NT2/D1 (cell line): ENCODE measurements at regions not wholly inside any gene's neighbourhood (a gene's known extent, or its start where the extent isn't known, plus 50 kb on each side); places are given as distances from the start of the nearest gene placed in this dataset.

Source experiments
- DNase-seq: peaks from one replicate; pipeline ENCODE4 v3.0.0-alpha.2; 2011; ENCODE audit warnings: low read depth, low spot score
- H3K27me3 ChIP-seq: 2 replicates; pipeline ENCODE4 v1.6.0; 2011; ENCODE audit warnings: mild to moderate bottlenecking; ENCODE audit not compliant: insufficient read length, insufficient read depth
- H3K36me3 ChIP-seq: 2 replicates; pipeline ENCODE4 v1.6.1; 2011; ENCODE audit warnings: mild to moderate bottlenecking, low read length, mixed read lengths; ENCODE audit not compliant: insufficient read depth, insufficient read length
- H3K4me1 ChIP-seq: 2 replicates; pipeline ENCODE4 v1.5.1; 2011; ENCODE audit not compliant: insufficient read depth, insufficient read length
- H3K4me3 ChIP-seq: 2 replicates; pipeline ENCODE4 v1.5.1; 2011; ENCODE audit warnings: low read depth; ENCODE audit not compliant: insufficient read length
- H3K9ac ChIP-seq: 2 replicates; pipeline ENCODE4 v1.6.0; 2011; ENCODE audit warnings: low read depth; ENCODE audit not compliant: insufficient read length
- H3K9me3 ChIP-seq: 2 replicates; pipeline ENCODE4 v1.5.1; 2011; ENCODE audit warnings: mild to moderate bottlenecking, low read length; ENCODE audit not compliant: insufficient read depth
- SUZ12 ChIP-seq: IDR thresholded peaks from 2 replicates; pipeline ENCODE4 v1.6.1; 2011; ENCODE audit not compliant: insufficient read length, insufficient read depth; ENCODE audit errors: extremely low read depth
- YY1 ChIP-seq: IDR thresholded peaks from 2 replicates; pipeline ENCODE4 v1.6.1; 2011; ENCODE audit not compliant: insufficient read length, insufficient read depth
- ZNF274 ChIP-seq: IDR thresholded peaks from 2 replicates; pipeline ENCODE4 v1.6.1; 2011; ENCODE audit warnings: mild to moderate bottlenecking, low read depth, low read length

- Histone ChIP-seq H3K4me3 (no peak overlapping the region), H3K9me3 (no peaks in the 10 kb centered on the region), H3K9ac (no peak overlapping the region), H3K36me3 (no peaks in the 10 kb centered on the region), H3K27me3 (no peaks in the 10 kb centered on the region), H3K4me1 (no peaks in the 10 kb centered on the region)
- no peak for TF ChIP-seq ZNF274
- TF ChIP-seq YY1, result no peak
- no peak for TF ChIP-seq SUZ12
- DNase-seq, result no peak
Measured at GRCh38 chr1:239539051-239539450, 152.7 kb downstream of the CHRM3 start.

- Histone ChIP-seq H3K27me3 (no peaks in the 10 kb centered on the region), H3K4me1 (no peaks in the 10 kb centered on the region), H3K9ac (no peak overlapping the region), H3K4me3 (no peak overlapping the region), H3K9me3 (no peaks in the 10 kb centered on the region), H3K36me3 (no peaks in the 10 kb centered on the region)
- no peak for DNase-seq
- TF ChIP-seq SUZ12 (no peak), ZNF274 (no peak), YY1 (no peak)
Measured at GRCh38 chr1:239539812-239540211, 153.4 kb downstream of the CHRM3 start.

GRCh38 chr1:239543873-239544272 lies 157.5 kb downstream of the CHRM3 start:
- TF ChIP-seq ZNF274, result no peak
- TF ChIP-seq YY1, result no peak
- no peak for TF ChIP-seq SUZ12

GRCh38 chr1:239545466-239545865 lies 159.1 kb downstream of the CHRM3 start:
- Histone ChIP-seq H3K4me3 (no peak overlapping the region), H3K9me3 (no peaks in the 10 kb centered on the region), H3K4me1 (no peaks in the 10 kb centered on the region), H3K36me3 (no peaks in the 10 kb centered on the region), H3K27me3 (no peaks in the 10 kb centered on the region), H3K9ac (no peak overlapping the region)
- no peak for DNase-seq
- no peak for TF ChIP-seq ZNF274
- no peak for TF ChIP-seq YY1
- no peak for TF ChIP-seq SUZ12

More at GRCh38 chr1:239543873-239544272, 157.5 kb downstream of the CHRM3 start:
- H3K36me3 ChIP-seq, result no peaks in the 10 kb centered on the region
- no peak overlapping the region for H3K4me3 ChIP-seq
- no peaks in the 10 kb centered on the region for H3K27me3 ChIP-seq
- no peaks in the 10 kb centered on the region for H3K4me1 ChIP-seq
- no peak for DNase-seq
- no peaks in the 10 kb centered on the region for H3K9me3 ChIP-seq
- no peak overlapping the region for H3K9ac ChIP-seq

- Histone ChIP-seq H3K4me3 (no peak overlapping the region), H3K36me3 (no peaks in the 10 kb centered on the region), H3K9me3 (no peaks in the 10 kb centered on the region), H3K4me1 (no peaks in the 10 kb centered on the region), H3K9ac (no peak overlapping the region), H3K27me3 (no peaks in the 10 kb centered on the region)
- TF ChIP-seq SUZ12 (no peak), ZNF274 (no peak), YY1 (no peak)
- DNase-seq, result no peak
Measured at GRCh38 chr1:239547987-239548386, 161.6 kb downstream of the CHRM3 start.

- no peaks in the 10 kb centered on the region for H3K4me1 ChIP-seq
- H3K4me3 ChIP-seq, result no peak overlapping the region
- H3K9me3 ChIP-seq, result no peaks in the 10 kb centered on the region
- DNase-seq, result no peak
- TF ChIP-seq SUZ12 (no peak), ZNF274 (no peak), YY1 (no peak)
- H3K36me3 ChIP-seq, result no peaks in the 10 kb centered on the region
- no peak overlapping the region for H3K9ac ChIP-seq
- H3K27me3 ChIP-seq, result no peaks in the 10 kb centered on the region
Measured at GRCh38 chr1:239550178-239550577, 163.8 kb downstream of the CHRM3 start.

GRCh38 chr1:239555350-239555749 lies 169.0 kb downstream of the CHRM3 start:
- H3K4me1 ChIP-seq, result no peaks in the 10 kb centered on the region
- peak; percentile 25 for DNase-seq
- no peaks in the 10 kb centered on the region for H3K9me3 ChIP-seq
- TF ChIP-seq SUZ12 (no peak), ZNF274 (no peak), YY1 (no peak)
- H3K36me3 ChIP-seq, result no peaks in the 10 kb centered on the region
- H3K9ac ChIP-seq, result no peak overlapping the region
- no peaks in the 10 kb centered on the region for H3K27me3 ChIP-seq
- no peak overlapping the region for H3K4me3 ChIP-seq
